Transverse colon (tissue), 4 donors: ENCODE measurements at regions not wholly inside any gene's neighbourhood (a gene's known extent, or its start where the extent isn't known, plus 50 kb on each side); places are given as distances from the start of the nearest gene placed in this dataset.

Experiments
- CTCF ChIP-seq, 5 experiments: fragments of 200-600 bp in 3 of 5; fragments of 450-650 bp in 2 of 5; sonication (generic) in 3 of 5; IDR thresholded peaks; 1 replicate in 2 of 5; 2 replicates in 3 of 5; pipeline ENCODE4 v1.5.1; 2016 to 2017; ENCODE audit warnings: antibody characterized with exemption in 5 of 5, inconsistent platforms in 3 of 5, mild to moderate bottlenecking in 2 of 5, moderate library complexity in 1 of 5
- EP300 ChIP-seq: sonication (generic); formaldehyde crosslinking; IDR thresholded peaks from one replicate; pipeline ENCODE4 v1.6.1; 2017; ENCODE audit warnings: antibody characterized with exemption, low read depth
- POLR2AphosphoS5 ChIP-seq, 3 donors: sonication (generic); formaldehyde crosslinking; IDR thresholded peaks; one replicate each; pipeline ENCODE4 v1.6.1; 2016; ENCODE audit warnings: antibody characterized with exemption in 3 of 3

- TF ChIP-seq EP300 (no peak), POLR2AphosphoS5 (IDR thresholded peaks at IDR 0.05) (no peak), CTCF (IDR thresholded peaks at IDR 0.05) (no peak)
Measured at GRCh38 chr12:19895246-19896020, 456.1 kb downstream of the AEBP2 start.
